GM21381 (cell line): ENCODE measurements at regions not wholly inside any gene's neighbourhood (a gene's known extent, or its start where the extent isn't known, plus 50 kb on each side); places are given as distances from the start of the nearest gene placed in this dataset.

Experiments used
- ATAC-seq: cut with Tn5 transposase; IDR thresholded peaks from one replicate; pipeline ENCODE4 v1.9.1; 2021; ENCODE audit warnings: mild to moderate bottlenecking, moderate library complexity; ENCODE audit not compliant: unreplicated experiment

- ATAC-seq, result no peak
Observed at GRCh38 chr4:64497491-64497890, 88.2 kb upstream of the TECRL start.

GRCh38 chr4:64495946-64496345 lies 86.7 kb upstream of the TECRL start:
- ATAC-seq, result no peak

DNA sequence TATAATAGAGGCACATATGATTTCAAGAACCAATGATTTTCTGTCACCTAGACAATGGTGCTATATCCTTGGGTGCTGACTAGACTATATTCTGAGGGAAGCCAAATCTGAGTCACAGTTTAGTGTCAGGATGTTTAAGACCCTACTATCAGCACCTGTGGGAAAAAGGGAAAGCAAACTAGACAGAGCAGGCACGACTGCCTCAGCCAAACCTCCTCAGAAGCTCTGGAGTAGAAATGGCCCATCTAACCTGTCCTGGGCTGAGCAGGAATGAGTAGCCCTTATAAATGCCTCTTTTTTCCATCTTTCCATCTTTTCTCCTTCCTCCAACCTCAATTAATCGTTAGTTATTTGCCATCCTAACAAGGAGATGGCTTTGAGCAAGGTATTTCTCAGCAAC lies 80.4 kb upstream of the TECRL start:
- no peak for ATAC-seq

DNA sequence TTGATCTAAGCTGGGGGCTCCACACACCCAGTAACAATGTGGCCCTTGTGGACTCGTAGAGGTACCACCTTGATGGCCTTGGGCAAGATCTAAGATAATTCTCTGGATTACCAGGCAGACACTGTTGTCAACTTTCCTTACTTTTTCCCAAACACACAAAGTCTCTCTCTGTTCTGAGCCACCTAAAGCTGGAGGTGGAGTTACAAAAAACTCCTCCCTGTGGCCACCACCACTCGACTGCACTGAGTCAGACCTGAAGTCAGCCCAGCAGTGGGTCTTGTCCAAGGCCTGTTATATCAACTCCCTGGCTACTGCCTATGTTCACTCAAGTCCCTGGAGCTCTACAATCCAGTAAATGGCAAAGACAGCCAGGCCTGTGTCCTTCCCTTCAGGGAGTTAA lies 70.1 kb upstream of the TECRL start:
- no peak for ATAC-seq

DNA sequence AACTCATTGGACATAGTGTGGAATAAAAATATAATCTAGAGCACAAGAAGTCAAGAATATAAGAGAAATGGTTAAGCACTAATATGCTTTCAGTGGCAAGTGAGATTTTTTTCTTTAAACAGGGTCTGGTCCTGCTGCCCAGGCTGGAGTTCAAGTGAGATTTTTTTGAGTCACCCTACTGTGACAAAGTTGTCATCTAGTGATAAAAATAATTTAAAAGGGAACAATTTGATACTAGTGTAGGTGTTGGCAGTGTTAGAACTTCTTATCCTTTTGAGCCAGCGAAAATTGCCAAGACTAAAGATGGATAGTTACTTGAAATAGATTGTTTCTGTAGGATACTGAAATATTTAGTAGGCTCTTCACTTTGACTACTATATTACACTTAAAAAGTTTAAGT lies 67.9 kb upstream of the TECRL start:
- ATAC-seq, result no peak

- no peak for ATAC-seq
Observed at GRCh38 chr4:64465263-64465662, 56.0 kb upstream of the TECRL start.

GRCh38 chr4:64464581-64464980 lies 55.3 kb upstream of the TECRL start:
- ATAC-seq, result no peak
